IMR-90 (cell line): ENCODE measurements at regions not wholly inside any gene's neighbourhood (a gene's known extent, or its start where the extent isn't known, plus 50 kb on each side); places are given as distances from the start of the nearest gene placed in this dataset.

Experiments used
- ATAC-seq: fragments of 200-7000 bp; cut with Tn5 transposase; 2 replicates; pipeline ENCODE4 v1.9.1; 2020; ENCODE audit warnings: low read depth, mild to moderate bottlenecking, moderate library complexity
- BruUV-seq: library from RNA; stranded (reverse); fragments of 400-500 nt; replicated peaks from 2 replicates; lab custom pipeline; 2021; lab: Mats Ljungman, UMichigan
- CTCF ChIA-PET: fragments of 300-600 bp; formaldehyde crosslinking; extraction: SDS; loops from one replicate; lab custom pipeline; 2021; ENCODE audit warnings: antibody characterized with exemption; lab: Yijun Ruan, JAX
- POLR2A ChIA-PET: fragments of 300-600 bp; sonication (Branson Sonifier 250); formaldehyde crosslinking; loops from one replicate; lab custom pipeline; 2022; ENCODE audit warnings: antibody characterized with exemption; ENCODE audit not compliant: unreplicated experiment; lab: Charles Lee
- DNase-seq: peaks from one replicate; pipeline ENCODE4 v3.0.0; 2013
- H2AFZ ChIP-seq: replicated peaks from 2 replicates; pipeline ENCODE3; 2013; ENCODE audit warnings: low read length, mild to moderate bottlenecking; ENCODE audit not compliant: poor library complexity
- H2AK5ac ChIP-seq: 2 replicates; pipeline ENCODE4 v1.6.1; 2013; ENCODE audit warnings: low read depth, low read length, inconsistent platforms
- H2AK9ac ChIP-seq: replicated peaks from 2 replicates; pipeline ENCODE3; 2013; ENCODE audit warnings: mild to moderate bottlenecking, low read depth, low read length, moderate library complexity; ENCODE audit not compliant: poor library complexity
- H2BK120ac ChIP-seq: 2 replicates; pipeline ENCODE4 v1.6.1; 2013; ENCODE audit warnings: low read depth, low read length, inconsistent platforms
- H2BK15ac ChIP-seq: 3 replicates; pipeline ENCODE4 v1.6.1; 2013; ENCODE audit warnings: low read depth, low read length, inconsistent platforms
- H2BK20ac ChIP-seq: 2 replicates; pipeline ENCODE4 v1.6.1; 2013; ENCODE audit warnings: low read depth, mild to moderate bottlenecking, inconsistent platforms, low read length, moderate library complexity
- H2BK5ac ChIP-seq: 2 replicates; pipeline ENCODE4 v1.6.1; 2013; ENCODE audit warnings: mild to moderate bottlenecking, low read depth, low read length, inconsistent platforms; ENCODE audit not compliant: poor library complexity, severe bottlenecking
- H3K14ac ChIP-seq: replicated peaks from 2 replicates; pipeline ENCODE4 v1.6.1; 2013; ENCODE audit warnings: low read depth, low read length, inconsistent platforms
- H3K18ac ChIP-seq: 2 replicates; pipeline ENCODE4 v1.6.1; 2013; ENCODE audit warnings: low read depth, low read length, control low read depth
- H3K23ac ChIP-seq: 2 replicates; pipeline ENCODE4 v1.6.1; 2013; ENCODE audit warnings: low read depth, low read length, inconsistent platforms
- H3K27ac ChIP-seq: 2 replicates; pipeline ENCODE4 v1.5.1; 2013; ENCODE audit warnings: mild to moderate bottlenecking, control low read depth, low read length; ENCODE audit not compliant: insufficient read depth
- H3K27me3 ChIP-seq: 2 replicates; pipeline ENCODE4 v1.6.1; 2013; ENCODE audit warnings: low read length; ENCODE audit not compliant: control insufficient read depth, insufficient read depth
- H3K36me3 ChIP-seq: 2 replicates; pipeline ENCODE4 v1.6.1; 2013; ENCODE audit warnings: low read length, mixed read lengths; ENCODE audit not compliant: control insufficient read depth, insufficient read depth
- H3K4ac ChIP-seq: 2 replicates; pipeline ENCODE4 v1.6.1; 2013; ENCODE audit warnings: low read depth, low read length, inconsistent platforms
- H3K4me1 ChIP-seq: 2 replicates; pipeline ENCODE4 v1.6.1; 2013; ENCODE audit warnings: low read length, mixed read lengths; ENCODE audit not compliant: control insufficient read depth, insufficient read depth
- H3K4me2 ChIP-seq: 2 replicates; pipeline ENCODE4 v1.6.1; 2013; ENCODE audit warnings: low read depth, mild to moderate bottlenecking, control low read depth, low read length, moderate library complexity
- H3K4me3 ChIP-seq: 2 replicates; pipeline ENCODE4 v1.5.1; 2013; ENCODE audit warnings: low read depth, mild to moderate bottlenecking, control low read depth, low read length, moderate library complexity; ENCODE audit not compliant: insufficient read depth
- H3K56ac ChIP-seq: 2 replicates; pipeline ENCODE4 v1.6.1; 2013; ENCODE audit warnings: low read length, inconsistent platforms; ENCODE audit not compliant: insufficient read depth; ENCODE audit errors: extremely low read depth
- H3K79me1 ChIP-seq, 2 experiments: 2 replicates each; pipeline ENCODE4 v1.6.1; 2013; ENCODE audit warnings: low read length in 2 of 2, inconsistent platforms in 1 of 2, low read depth in 1 of 2
- H3K9ac ChIP-seq: 2 replicates; pipeline ENCODE4 v1.6.1; 2013; ENCODE audit warnings: low read depth, low read length, control low read depth
- H3K9me1 ChIP-seq: 2 replicates; pipeline ENCODE4 v1.6.1; 2013; ENCODE audit warnings: low read length, inconsistent platforms; ENCODE audit not compliant: insufficient read depth
- H3K9me3 ChIP-seq: 2 replicates; pipeline ENCODE4 v1.6.1; 2013; ENCODE audit warnings: low read length; ENCODE audit not compliant: control insufficient read depth, insufficient read depth
- H4K20me1 ChIP-seq: 2 replicates; pipeline ENCODE4 v1.6.1; 2013; ENCODE audit warnings: low read length, inconsistent platforms; ENCODE audit not compliant: insufficient read depth
- H4K5ac ChIP-seq: 2 replicates; pipeline ENCODE4 v1.6.1; 2013; ENCODE audit warnings: mild to moderate bottlenecking, low read depth, low read length, control low read depth
- H4K8ac ChIP-seq, 2 experiments: 2 replicates each; pipeline ENCODE4 v1.6.1; 2013; ENCODE audit warnings: low read depth in 2 of 2, low read length in 2 of 2, control low read depth in 1 of 2, inconsistent platforms in 1 of 2
- H4K91ac ChIP-seq: 2 replicates; pipeline ENCODE4 v1.6.1; 2013; ENCODE audit warnings: low read depth, low read length, inconsistent platforms; ENCODE audit not compliant: insufficient read depth
- BHLHE40 ChIP-seq: fragments of 150-350 bp; IDR thresholded peaks from 2 replicates; pipeline ENCODE4 v1.6.1; 2016; ENCODE audit warnings: mild to moderate bottlenecking, low read depth, low read length
- CEBPB ChIP-seq: IDR thresholded peaks from 2 replicates; pipeline ENCODE4 v1.6.1; 2012; ENCODE audit warnings: low read depth, low read length, improper control_type of control experiment
- CHD1 ChIP-seq: IDR thresholded peaks from 2 replicates; pipeline ENCODE4 v1.6.1; 2012; ENCODE audit warnings: low read depth, low read length, improper control_type of control experiment
- CTCF ChIP-seq: conservative IDR thresholded peaks from 2 replicates; pipeline ENCODE4 v1.5.1; 2012; ENCODE audit warnings: mild to moderate bottlenecking, low read depth, low read length, improper control_type of control experiment
- ELK1 ChIP-seq: fragments of 150-350 bp; IDR thresholded peaks from 2 replicates; pipeline ENCODE4 v1.6.1; 2016; ENCODE audit warnings: low read depth, mild to moderate bottlenecking, low read length, moderate library complexity, borderline replicate concordance
- FOS ChIP-seq: fragments of 150-350 bp; IDR thresholded peaks from 2 replicates; pipeline ENCODE4 v1.6.1; 2016; ENCODE audit warnings: low read depth, low read length
- MAFK ChIP-seq: IDR thresholded peaks from 2 replicates; pipeline ENCODE4 v1.6.1; 2012; ENCODE audit warnings: low read depth, low read length, improper control_type of control experiment
- MAZ ChIP-seq: IDR thresholded peaks from 2 replicates; pipeline ENCODE4 v1.6.1; 2012; ENCODE audit warnings: low read depth, mild to moderate bottlenecking, low read length, improper control_type of control experiment, moderate library complexity, borderline replicate concordance
- MXI1 ChIP-seq: IDR thresholded peaks from 2 replicates; pipeline ENCODE4 v1.6.1; 2012; ENCODE audit warnings: low read depth, mild to moderate bottlenecking, low read length, moderate library complexity, borderline replicate concordance
- NFE2L2 ChIP-seq: fragments of 150-350 bp; IDR thresholded peaks from 2 replicates; pipeline ENCODE4 v1.6.1; 2016; ENCODE audit warnings: low read depth, mild to moderate bottlenecking, low read length
- POLR2A ChIP-seq: IDR thresholded peaks from 2 replicates; pipeline ENCODE4 v1.6.1; 2012; ENCODE audit warnings: mild to moderate bottlenecking, low read depth, low read length
- RAD21 ChIP-seq: IDR thresholded peaks from 2 replicates; pipeline ENCODE4 v1.6.1; 2012; ENCODE audit warnings: low read length, improper control_type of control experiment
- RCOR1 ChIP-seq: IDR thresholded peaks from 2 replicates; pipeline ENCODE4 v1.6.1; 2012; ENCODE audit warnings: mild to moderate bottlenecking, low read length, improper control_type of control experiment; ENCODE audit not compliant: insufficient replicate concordance
- RFX5 ChIP-seq: IDR thresholded peaks from 2 replicates; pipeline ENCODE4 v1.8.0; 2012; ENCODE audit warnings: low read depth, mild to moderate bottlenecking, low read length, moderate library complexity
- SMC3 ChIP-seq: fragments of 150-350 bp; IDR thresholded peaks from 2 replicates; pipeline ENCODE4 v1.6.1; 2016; ENCODE audit warnings: low read depth, mild to moderate bottlenecking, antibody characterized with exemption, low read length, moderate library complexity
- USF2 ChIP-seq: fragments of 150-350 bp; IDR thresholded peaks from 2 replicates; pipeline ENCODE4 v1.6.1; 2017; ENCODE audit warnings: mild to moderate bottlenecking, antibody characterized with exemption, low read length, low read depth
- WGBS, 2 experiments: methylation state at CpG; one replicate each; pipeline versions ENCODE4 v1.1.5 to v1.1.7; 2013; ENCODE audit warnings: missing lambda C conversion rate in 2 of 2; ENCODE audit not compliant: insufficient read length in 1 of 2; ENCODE audit errors: extremely low coverage in 2 of 2; 5-methylcytosine and 5-hydroxymethylcytosine counted together
- dilution Hi-C: fragments of 300-500 bp; cut with HindIII; formaldehyde crosslinking; loops from one replicate; pipeline ENCODE4 v1.14.3; 2018; ENCODE audit warnings: low sequenced_read_pairs; ENCODE audit not compliant: unreplicated experiment
- in situ Hi-C: fragments of 300-500 bp; cut with MboI; formaldehyde crosslinking; loops from 3 replicates; pipeline ENCODE4 v1.14.3; 2019; ENCODE audit warnings: low sequenced_read_pairs, inconsistent platforms, mixed read lengths
- intact Hi-C: fragments of 100-400 bp; cut with micrococcal nuclease; formaldehyde crosslinking; loops from 2 replicates; pipeline ENCODE4 v1.10.0; 2022

- Histone ChIP-seq H4K8ac (no peak overlapping the region), H4K91ac (no peak overlapping the region), H2BK120ac (no peak overlapping the region), H3K4ac (no peak overlapping the region), H2BK15ac (no peak overlapping the region), H3K27ac (no peak overlapping the region), H2AFZ (no peak overlapping the region), H2BK5ac (no peak overlapping the region), H3K27me3 (no peaks in the 10 kb centered on the region), H3K4me3 (no peak overlapping the region), H3K23ac (no peak overlapping the region), H3K9me1 (no peaks in the 10 kb centered on the region), H4K5ac (no peak overlapping the region), H3K14ac (no peak overlapping the region), H2AK9ac (no peak overlapping the region), H3K9ac (no peak overlapping the region), H3K18ac (no peak overlapping the region), H3K9me3 (no peaks in the 10 kb centered on the region), H3K56ac (no peak overlapping the region), H3K4me1 (no peaks in the 10 kb centered on the region), H2BK20ac (no peak overlapping the region), H4K20me1 (no peaks in the 10 kb centered on the region), H2AK5ac (no peak overlapping the region), H3K4me2 (no peak overlapping the region), H3K79me1 (no peaks in the 10 kb centered on the region), H3K36me3 (no peaks in the 10 kb centered on the region)
- ChIA-PET CTCF (no interaction called here), POLR2A (no interaction called here)
- dilution Hi-C loops = no loop called here
- in situ Hi-C loops = no loop called here
- TF ChIP-seq RFX5 (no peak), BHLHE40 (no peak), CEBPB (no peak), MAFK (no peak), USF2 (no peak), SMC3 (no peak), CHD1 (no peak), MXI1 (no peak), MAZ (no peak), RCOR1 (no peak), FOS (no peak), RAD21 (no peak), NFE2L2 (no peak), CTCF (no peak), ELK1 (no peak), POLR2A (no peak)
- no TSS peak for BruUV-seq
- WGBS, 2 experiments = no CpG with 5 or more reads among the region's 1 CpG
- intact Hi-C loops = no loop called here
- no peak for DNase-seq
- no peak for ATAC-seq
Measured at GRCh38 chr6:62808565-62809293, 402.5 kb upstream of the FKBP1C start.
